Breast epithelium (tissue), 4 donors: ENCODE measurements at regions not wholly inside any gene's neighbourhood (a gene's known extent, or its start where the extent isn't known, plus 50 kb on each side); places are given as distances from the start of the nearest gene placed in this dataset.

Experiments
- DNase-seq, 2 donors: peaks; one replicate each; pipeline ENCODE4 v3.0.0-alpha.2; 2019; ENCODE audit warnings: low spot score in 2 of 2
- H3K27ac ChIP-seq, 2 donors: fragments of 200-600 bp; sonication (generic) in 1 of 2; one replicate each; pipeline ENCODE4 v1.5.1; 2016 to 2019; ENCODE audit warnings: mild to moderate bottlenecking in 1 of 2
- H3K27me3 ChIP-seq, 2 donors: fragments of 200-600 bp; sonication (generic) in 1 of 2; one replicate each; pipeline versions ENCODE4 v1.5.1 to v1.6.0; 2017 to 2019; ENCODE audit warnings: control low read depth in 1 of 2, mild to moderate bottlenecking in 1 of 2
- H3K36me3 ChIP-seq: fragments of 200-600 bp; one replicate; pipeline ENCODE4 v1.5.1; 2019
- H3K4me1 ChIP-seq, 2 donors: fragments of 200-600 bp; sonication (generic); one replicate each; pipeline ENCODE4 v1.5.1; 2016 to 2019; ENCODE audit warnings: control low read depth in 1 of 2
- H3K4me3 ChIP-seq, 3 donors: fragments of 200-600 bp; sonication (generic); 1 replicate in 2 of 3; 2 replicates in 1 of 3; pipeline ENCODE4 v1.5.1; 2016 to 2019; ENCODE audit warnings: mild to moderate bottlenecking in 3 of 3, moderate library complexity in 2 of 3
- H3K9me3 ChIP-seq, 2 donors: fragments of 200-600 bp; sonication (generic) in 1 of 2; one replicate each; pipeline ENCODE4 v1.5.1; 2016 to 2019; ENCODE audit warnings: control low read depth in 1 of 2
- CTCF ChIP-seq, 3 donors: fragments of 450-650 bp; IDR thresholded peaks; one replicate each; pipeline ENCODE4 v1.5.1; 2016 to 2017; ENCODE audit warnings: antibody characterized with exemption in 3 of 3, mild to moderate bottlenecking in 3 of 3, moderate library complexity in 3 of 3
- POLR2A ChIP-seq: fragments of 450-650 bp; IDR thresholded peaks from one replicate; pipeline ENCODE4 v1.6.1; 2016; ENCODE audit warnings: antibody characterized with exemption, mild to moderate bottlenecking, moderate library complexity
- POLR2AphosphoS5 ChIP-seq, 3 donors: sonication (generic); formaldehyde crosslinking; IDR thresholded peaks; one replicate each; pipeline ENCODE4 v1.6.1; 2017; ENCODE audit warnings: antibody characterized with exemption in 3 of 3
- intact Hi-C: fragments of 100-400 bp; cut with DNase I; formaldehyde crosslinking; loops from one replicate; pipeline ENCODE4 v1.15.1; 2023; ENCODE audit warnings: low total_unique reads

DNA sequence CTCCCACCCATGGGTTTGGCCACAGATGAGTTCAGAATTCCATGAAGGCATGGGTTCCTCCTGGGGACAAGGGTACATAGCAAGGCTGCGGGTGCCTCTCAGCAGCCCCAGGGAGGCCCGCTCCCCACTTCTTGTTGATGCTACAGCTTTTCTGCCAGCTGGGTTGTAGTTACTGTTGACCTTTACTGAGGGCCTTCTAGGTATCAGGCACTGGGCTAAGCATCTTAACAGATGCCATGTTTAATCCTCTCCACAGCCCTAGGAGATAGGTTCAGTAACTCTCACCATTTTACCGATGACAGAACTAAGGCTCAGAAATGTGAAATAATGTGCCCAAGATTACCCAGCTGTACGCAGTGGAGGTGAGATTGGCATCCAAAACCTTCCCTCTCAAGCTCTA is 54.3 kb upstream of the DLX4 start:
- DNase-seq: no peak
- Histone ChIP-seq H3K9me3 (no peaks in the 10 kb centered on the region), H3K4me3 (no peak overlapping the region), H3K27me3 (peaks cover 7 to 18% of the 10 kb centered on the region in 2 donors), H3K36me3 (no peaks in the 10 kb centered on the region), H3K27ac (no peak overlapping the region), H3K4me1 (no peaks in the 10 kb centered on the region)
- TF ChIP-seq CTCF (IDR thresholded peaks at IDR 0.05) (no peak), POLR2AphosphoS5 (IDR thresholded peaks at IDR 0.05) (no peak), POLR2A (no peak)
- intact Hi-C loops: no loop called here

GRCh38 chr17:49915260-49915659 is 53.7 kb upstream of the DLX4 start:
- no peak for TF ChIP-seq CTCF (IDR thresholded peaks at IDR 0.05)
- no peak for TF ChIP-seq POLR2AphosphoS5 (IDR thresholded peaks at IDR 0.05)
- TF ChIP-seq POLR2A: no peak
- H3K36me3 ChIP-seq: no peaks in the 10 kb centered on the region
- peaks cover 3 to 14% of the 10 kb centered on the region in 2 donors for H3K27me3 ChIP-seq
- no peaks in the 10 kb centered on the region for H3K9me3 ChIP-seq
- no peak overlapping the region for H3K27ac ChIP-seq
- H3K4me1 ChIP-seq: no peaks in the 10 kb centered on the region
- intact Hi-C loops: no loop called here
- H3K4me3 ChIP-seq: no peak overlapping the region
- no peak for DNase-seq

DNA sequence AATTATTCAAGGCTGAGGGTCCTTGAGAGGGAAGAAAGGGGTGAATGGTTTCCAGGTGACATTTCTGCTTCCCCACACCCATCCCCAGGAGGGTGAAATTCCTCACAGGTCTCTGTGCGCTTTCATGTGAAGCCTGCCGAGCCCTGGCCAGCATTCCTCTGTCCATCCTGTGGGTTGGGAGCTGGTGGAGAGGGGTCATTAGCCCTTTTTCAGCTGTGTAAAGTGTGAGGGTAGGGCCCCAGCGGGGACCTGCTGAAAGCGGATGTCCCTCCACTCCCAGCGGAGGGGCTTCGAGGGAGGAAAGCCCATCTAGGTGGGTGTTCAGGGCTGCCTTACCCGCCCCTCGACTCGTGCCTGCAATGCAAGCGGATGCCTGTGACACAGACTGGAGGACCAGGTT is 53.3 kb upstream of the DLX4 start:
- DNase-seq: no peak
- no peak for TF ChIP-seq POLR2A
- TF ChIP-seq POLR2AphosphoS5 (IDR thresholded peaks at IDR 0.05): no peak
- TF ChIP-seq CTCF (IDR thresholded peaks at IDR 0.05): no peak

DNA sequence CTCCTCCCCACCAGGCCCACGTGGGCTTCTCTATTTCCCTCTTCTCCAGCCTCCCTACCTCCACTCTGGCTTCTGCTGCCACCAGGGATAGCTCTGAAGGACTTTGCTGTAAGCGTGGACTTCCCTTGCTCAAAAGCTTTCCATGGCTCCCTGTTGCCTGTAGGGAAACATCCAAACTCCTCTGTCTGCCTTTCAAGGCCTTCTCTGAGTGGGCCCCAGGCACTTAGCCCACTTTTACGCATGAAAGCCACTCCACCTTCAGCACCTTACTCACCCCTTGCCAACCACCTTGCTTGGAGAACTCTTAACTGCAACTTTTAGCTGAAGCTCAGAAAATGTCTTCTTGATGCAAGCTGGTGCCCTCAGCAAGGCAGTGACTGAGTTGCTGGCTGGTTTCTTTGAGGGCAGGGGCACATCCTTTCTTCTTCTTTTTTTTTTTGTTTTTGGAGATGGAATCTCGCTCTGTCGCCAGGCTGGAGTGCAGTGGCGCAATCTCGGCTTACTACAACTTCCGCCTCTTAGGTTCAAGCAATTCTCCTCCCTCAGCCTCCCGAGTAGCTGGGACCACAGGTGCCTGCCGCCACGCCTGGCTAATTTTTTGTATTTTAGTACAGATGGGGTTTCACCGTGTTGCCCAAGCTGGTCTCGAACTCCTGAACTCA is 52.0 kb upstream of the DLX4 start:
- DNase-seq: no peak
- no peaks in the 10 kb centered on the region for H3K4me1 ChIP-seq
- no peak overlapping the region for H3K4me3 ChIP-seq
- H3K27me3 ChIP-seq: no peaks in the 10 kb centered on the region
- no peak for TF ChIP-seq POLR2A
- no peak for TF ChIP-seq CTCF (IDR thresholded peaks at IDR 0.05)
- TF ChIP-seq POLR2AphosphoS5 (IDR thresholded peaks at IDR 0.05): no peak
- H3K36me3 ChIP-seq: no peaks in the 10 kb centered on the region
- intact Hi-C loops: no loop called here
- no peaks in the 10 kb centered on the region for H3K9me3 ChIP-seq
- no peak overlapping the region for H3K27ac ChIP-seq

More for the DNA sequence above, 53.3 kb upstream of the DLX4 start:
- no peaks in the 10 kb centered on the region for H3K36me3 ChIP-seq
- no peaks in the 10 kb centered on the region for H3K4me1 ChIP-seq
- H3K27ac ChIP-seq: no peak overlapping the region
- H3K4me3 ChIP-seq: no peak overlapping the region
- H3K27me3 ChIP-seq: peaks cover 0 to 10% of the 10 kb centered on the region in 2 donors
- no peaks in the 10 kb centered on the region for H3K9me3 ChIP-seq
- intact Hi-C loops: no loop called here

DNA sequence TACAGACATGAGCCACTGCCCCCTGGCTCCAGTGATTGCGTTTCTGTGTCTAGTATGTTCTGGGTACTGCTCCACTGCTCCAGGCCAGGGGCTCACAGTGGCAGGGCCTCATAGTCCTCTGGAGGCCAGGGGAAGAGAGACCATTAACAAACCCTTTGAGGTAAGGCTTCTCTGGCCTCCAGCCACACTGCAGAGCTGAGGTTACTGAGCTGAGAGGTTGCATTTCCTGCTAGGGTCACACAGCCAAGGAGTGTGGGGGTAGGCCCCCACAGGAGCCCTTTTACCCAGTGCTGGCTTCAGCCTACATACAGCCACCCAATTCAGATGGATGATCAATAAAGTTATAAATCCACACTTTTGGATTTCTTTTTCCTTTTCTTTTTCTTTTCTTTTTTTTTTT is 50.4 kb upstream of the DLX4 start:
- no peaks in the 10 kb centered on the region for H3K9me3 ChIP-seq
- no peak overlapping the region for H3K4me3 ChIP-seq
- H3K4me1 ChIP-seq: no peaks in the 10 kb centered on the region
- no peaks in the 10 kb centered on the region for H3K27me3 ChIP-seq
- intact Hi-C loops: no loop called here
- DNase-seq: no peak
- no peak overlapping the region for H3K27ac ChIP-seq
- no peaks in the 10 kb centered on the region for H3K36me3 ChIP-seq
- TF ChIP-seq CTCF (IDR thresholded peaks at IDR 0.05) (no peak), POLR2AphosphoS5 (IDR thresholded peaks at IDR 0.05) (no peak), POLR2A (no peak)
